Neural cell (in vitro differentiated cells): ENCODE measurements at regions not wholly inside any gene's neighbourhood (a gene's known extent, or its start where the extent isn't known, plus 50 kb on each side); places are given as distances from the start of the nearest gene placed in this dataset.

Source experiments
- H2AFZ ChIP-seq: fragments of 200-600, 300-800 bp; sonication (generic), shearing (Covaris generic); 2 replicates; pipeline ENCODE4 v1.6.0; 2014; ENCODE audit warnings: low read depth, mild to moderate bottlenecking, antibody characterized with exemption, low read length, moderate library complexity
- H3F3A ChIP-seq: fragments of 200-600 bp; shearing (Covaris generic); 2 replicates; pipeline ENCODE4 v1.6.1; 2016; ENCODE audit warnings: mild to moderate bottlenecking, moderate library complexity, mixed read lengths, antibody characterized with exemption, low read length; ENCODE audit not compliant: insufficient read depth, poor library complexity, severe bottlenecking
- H3K27ac ChIP-seq: fragments of 200-600, 300-800 bp; sonication (generic), shearing (Covaris generic); 2 replicates; pipeline ENCODE4 v1.5.1; 2014; ENCODE audit warnings: mild to moderate bottlenecking, low read length, moderate library complexity
- H3K27me3 ChIP-seq: fragments of 300-800, 200-600 bp; sonication (generic), shearing (Covaris generic); 2 replicates; pipeline ENCODE4 v1.6.0; 2014; ENCODE audit warnings: mild to moderate bottlenecking, low read depth, low read length, moderate library complexity; ENCODE audit not compliant: insufficient read depth
- H3K36me3 ChIP-seq: fragments of 300-800, 200-600 bp; sonication (generic), shearing (Covaris generic); 2 replicates; pipeline ENCODE4 v1.5.1; 2014; ENCODE audit warnings: mild to moderate bottlenecking, antibody characterized with exemption, low read length, moderate library complexity; ENCODE audit not compliant: insufficient read depth
- H3K4me2 ChIP-seq: fragments of 300-800, 200-600 bp; sonication (generic), shearing (Covaris generic); 2 replicates; pipeline ENCODE4 v1.6.0; 2014; ENCODE audit warnings: mild to moderate bottlenecking, low read length
- H3K4me3 ChIP-seq: fragments of 300-800, 200-600 bp; sonication (generic), shearing (Covaris generic); 2 replicates; pipeline ENCODE4 v1.5.1; 2014; ENCODE audit warnings: mild to moderate bottlenecking, low read length, moderate library complexity
- H3K79me2 ChIP-seq: fragments of 200-600 bp; shearing (Covaris generic); replicated peaks from 2 replicates; pipeline ENCODE4 v1.6.0; 2014; ENCODE audit warnings: mild to moderate bottlenecking, low read length, moderate library complexity; ENCODE audit not compliant: insufficient read depth
- H3K9ac ChIP-seq: fragments of 300-800, 200-600 bp; sonication (generic), shearing (Covaris generic); 2 replicates; pipeline ENCODE4 v1.6.1; 2016; ENCODE audit warnings: mild to moderate bottlenecking, low read length, mixed read lengths
- H3K9me2 ChIP-seq: fragments of 200-600 bp; shearing (Covaris generic); 2 replicates; pipeline ENCODE4 v1.6.1; 2016; ENCODE audit warnings: mild to moderate bottlenecking, low read length, mixed read lengths; ENCODE audit not compliant: insufficient read depth
- H3K9me3 ChIP-seq: fragments of 200-600, 300-800 bp; sonication (generic), shearing (Covaris generic); 2 replicates; pipeline ENCODE4 v1.6.1; 2016; ENCODE audit warnings: mild to moderate bottlenecking, mixed run types, low read length, moderate library complexity, mixed read lengths
- H4K20me1 ChIP-seq: fragments of 200-600 bp; shearing (Covaris generic); 2 replicates; pipeline ENCODE4 v1.6.1; 2016; ENCODE audit warnings: mild to moderate bottlenecking, mixed run types; ENCODE audit not compliant: insufficient read depth
- CTCF ChIP-seq: fragments of 450-650 bp; IDR thresholded peaks from 2 replicates; pipeline ENCODE4 v1.5.1; 2014; ENCODE audit warnings: antibody characterized with exemption, mild to moderate bottlenecking, moderate library complexity; ENCODE audit not compliant: poor library complexity, severe bottlenecking
- EP300 ChIP-seq: fragments of 450-650 bp; conservative IDR thresholded peaks from 2 replicates; pipeline ENCODE4 v1.6.1; 2014; ENCODE audit warnings: antibody characterized with exemption, mild to moderate bottlenecking, moderate library complexity; ENCODE audit not compliant: poor library complexity, severe bottlenecking
- EZH2 ChIP-seq: fragments of 200-600, 300-800 bp; shearing (Covaris generic), sonication (generic); IDR thresholded peaks from 2 replicates; pipeline ENCODE4 v1.6.1; 2014; ENCODE audit warnings: antibody characterized with exemption, low read length, borderline replicate concordance, mild to moderate bottlenecking; ENCODE audit not compliant: insufficient read depth, poor library complexity, severe bottlenecking
- MXI1 ChIP-seq: fragments of 450-650 bp; conservative IDR thresholded peaks from 2 replicates; pipeline ENCODE4 v1.6.1; 2014; ENCODE audit warnings: antibody characterized with exemption, mild to moderate bottlenecking; ENCODE audit not compliant: poor library complexity, severe bottlenecking
- POLR2AphosphoS5 ChIP-seq: IDR thresholded peaks from 2 replicates; pipeline ENCODE4 v1.6.1; 2012
- RAD21 ChIP-seq: fragments of 450-650 bp; conservative IDR thresholded peaks from 2 replicates; pipeline ENCODE4 v1.6.1; 2014; ENCODE audit warnings: antibody characterized with exemption, mild to moderate bottlenecking, moderate library complexity
- REST ChIP-seq: IDR thresholded peaks from 2 replicates; pipeline ENCODE4 v1.6.1; 2012; ENCODE audit warnings: borderline replicate concordance
- SMC3 ChIP-seq: fragments of 450-650 bp; conservative IDR thresholded peaks from 2 replicates; pipeline ENCODE4 v1.6.1; 2014; ENCODE audit warnings: antibody characterized with exemption, mild to moderate bottlenecking, moderate library complexity; ENCODE audit not compliant: poor library complexity
- TAF1 ChIP-seq: IDR thresholded peaks from 2 replicates; pipeline ENCODE4 v1.6.1; 2012; ENCODE audit warnings: low read depth

GRCh38 chr6:142518126-142518525, 216.3 kb downstream of the ADGRG6 start:
- H2AFZ ChIP-seq, result no peak overlapping the region
- H3K9me2 ChIP-seq, result no peaks in the 10 kb centered on the region
- no peaks in the 10 kb centered on the region for H3K36me3 ChIP-seq
- no peaks in the 10 kb centered on the region for H3K79me2 ChIP-seq
- no peaks in the 10 kb centered on the region for H3K9me3 ChIP-seq
- H3K27ac ChIP-seq, result no peak overlapping the region
- TF ChIP-seq POLR2AphosphoS5, result no peak
- no peak for TF ChIP-seq TAF1
- H3K4me2 ChIP-seq, result no peak overlapping the region
- H3K27me3 ChIP-seq, result no peaks in the 10 kb centered on the region
- no peak overlapping the region for H3K4me3 ChIP-seq
- no peaks in the 10 kb centered on the region for H4K20me1 ChIP-seq
- H3F3A ChIP-seq, result no peaks in the 10 kb centered on the region
- H3K9ac ChIP-seq, result no peak overlapping the region

- H3F3A ChIP-seq, result no peaks in the 10 kb centered on the region
- H3K79me2 ChIP-seq, result no peaks in the 10 kb centered on the region
- TF ChIP-seq REST (no peak), SMC3 (no peak), EP300 (no peak), CTCF (no peak), MXI1 (no peak), TAF1 (no peak)
- H3K27ac ChIP-seq, result no peak overlapping the region
- no peak overlapping the region for H3K4me2 ChIP-seq
- no peak overlapping the region for H3K9ac ChIP-seq
- no peak overlapping the region for H3K4me3 ChIP-seq
- no peaks in the 10 kb centered on the region for H3K9me3 ChIP-seq
- no peaks in the 10 kb centered on the region for H3K27me3 ChIP-seq
- H2AFZ ChIP-seq, result no peak overlapping the region
- no peaks in the 10 kb centered on the region for H3K36me3 ChIP-seq
- H3K9me2 ChIP-seq, result no peaks in the 10 kb centered on the region
- H4K20me1 ChIP-seq, result no peaks in the 10 kb centered on the region
Measured at GRCh38 chr6:142518761-142519160, 217.0 kb downstream of the ADGRG6 start.

- TF ChIP-seq EP300, result no peak
- no peak for TF ChIP-seq CTCF
- no peak for TF ChIP-seq REST
- TF ChIP-seq MXI1, result no peak
- TF ChIP-seq RAD21, result no peak
- TF ChIP-seq EZH2, result no peak
- TF ChIP-seq TAF1, result no peak
- TF ChIP-seq SMC3, result no peak
- TF ChIP-seq POLR2AphosphoS5, result no peak
- Histone ChIP-seq H4K20me1 (no peaks in the 10 kb centered on the region), H2AFZ (no peak overlapping the region)
Measured at GRCh38 chr6:142521791-142522190, 220.0 kb downstream of the ADGRG6 start.

More at GRCh38 chr6:142521791-142522190, 220.0 kb downstream of the ADGRG6 start:
- Histone ChIP-seq H3K36me3 (no peaks in the 10 kb centered on the region), H3K27ac (no peak overlapping the region), H3K9ac (no peak overlapping the region), H3K79me2 (no peaks in the 10 kb centered on the region), H3K4me3 (no peak overlapping the region), H3K27me3 (no peaks in the 10 kb centered on the region), H3K4me2 (no peak overlapping the region), H3K9me2 (no peaks in the 10 kb centered on the region), H3F3A (no peaks in the 10 kb centered on the region), H3K9me3 (no peaks in the 10 kb centered on the region)
